ENCODE measurements at regions not wholly inside any gene's neighbourhood (a gene's known extent, or its start where the extent isn't known, plus 50 kb on each side); places are given as distances from the start of the nearest gene placed in this dataset.
A peak's percentile ranks its signal among the peaks of the same experiment; 100 is the strongest.

DNA sequence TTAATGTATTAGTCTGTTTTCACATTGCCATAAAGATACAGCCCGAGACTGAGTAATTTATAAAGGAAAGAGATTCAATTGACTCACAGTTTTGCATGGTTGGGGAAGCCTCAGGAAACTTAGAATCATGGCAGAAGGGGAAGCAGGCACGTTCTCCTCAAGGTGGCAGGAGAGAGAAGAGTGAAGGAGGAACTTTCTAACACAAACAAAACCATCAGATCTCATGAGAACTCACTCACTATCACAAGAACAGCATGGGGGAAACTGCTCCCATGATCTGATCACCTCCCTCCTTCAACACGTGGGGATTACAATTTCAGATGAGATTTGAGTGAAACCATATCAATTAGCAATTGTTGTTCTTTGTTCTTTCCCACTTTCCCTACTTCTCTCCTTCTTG, 689.0 kb upstream of the SLITRK1 start:
- no peak overlapping the region for H3K4me3 ChIP-seq
- H3K9ac ChIP-seq (ENCODE audit: control insufficient read depth, insufficient read depth, low read length) = no peak overlapping the region
- WGBS (ENCODE audit: insufficient coverage, insufficient replicate concordance, low lambda C conversion rate, missing lambda C conversion rate) = 0% methylated on average over 3 of the region's 3 CpGs
- ChIA-PET POLR2A (no interaction called here), RAD21 (ENCODE audit: unreplicated experiment) (no interaction called here), CTCF (no interaction called here), SMC1A (ENCODE audit: uncharacterized antibody, unreplicated experiment) (interaction anchor here (2.8 kb wide), 1 partner anchor 116 kb away, joined by 7 read pairs; no protein-coding TSS in a partner anchor)
- in situ Hi-C loops (cut with MboI) = no loop called here
- TF ChIP-seq ATF7 (IDR thresholded peaks at IDR 0.05; ENCODE audit: low read depth) = peak; percentile 42; the same call in 1 of the 2 replicates
- TF ChIP-seq RAD51 (IDR thresholded peaks at IDR 0.05) = peak; percentile 62
- TF ChIP-seq JUNB (IDR thresholded peaks at IDR 0.05) = no peak
- TF ChIP-seq IKZF2 (IDR thresholded peaks at IDR 0.05) = peak in 1 of 2 experiments; percentile 17; a peak in 2 of 4 replicates
- TF ChIP-seq, protein P1, sequence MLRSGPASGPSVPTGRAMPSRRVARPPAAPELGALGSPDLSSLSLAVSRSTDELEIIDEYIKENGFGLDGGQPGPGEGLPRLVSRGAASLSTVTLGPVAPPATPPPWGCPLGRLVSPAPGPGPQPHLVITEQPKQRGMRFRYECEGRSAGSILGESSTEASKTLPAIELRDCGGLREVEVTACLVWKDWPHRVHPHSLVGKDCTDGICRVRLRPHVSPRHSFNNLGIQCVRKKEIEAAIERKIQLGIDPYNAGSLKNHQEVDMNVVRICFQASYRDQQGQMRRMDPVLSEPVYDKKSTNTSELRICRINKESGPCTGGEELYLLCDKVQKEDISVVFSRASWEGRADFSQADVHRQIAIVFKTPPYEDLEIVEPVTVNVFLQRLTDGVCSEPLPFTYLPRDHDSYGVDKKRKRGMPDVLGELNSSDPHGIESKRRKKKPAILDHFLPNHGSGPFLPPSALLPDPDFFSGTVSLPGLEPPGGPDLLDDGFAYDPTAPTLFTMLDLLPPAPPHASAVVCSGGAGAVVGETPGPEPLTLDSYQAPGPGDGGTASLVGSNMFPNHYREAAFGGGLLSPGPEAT (IDR thresholded peaks at IDR 0.05; ENCODE audit: low read depth) = 0 out of 2 replicates have a peak, but pooled peaks have one; percentile 23
- H3K27ac ChIP-seq (ENCODE audit: control insufficient read depth, insufficient read depth) = no peak overlapping the region
- H3K9me3 ChIP-seq (replicated peaks; ENCODE audit: control insufficient read depth, insufficient read depth, low read length) = no peaks in the 10 kb centered on the region
- H2AFZ ChIP-seq (ENCODE audit: control insufficient read depth, low read depth, low read length) = no peak overlapping the region
- peak; percentile 34; the same call in 2 of the 3 replicates for ATAC-seq
- H3K4me2 ChIP-seq (ENCODE audit: control insufficient read depth, insufficient read depth) = no peak overlapping the region
- no peaks in the 10 kb centered on the region for H3K79me2 ChIP-seq (ENCODE audit: control insufficient read depth, insufficient read depth, low read length)
- H3K4me1 ChIP-seq (ENCODE audit: control insufficient read depth, insufficient read depth, low read length) = no peaks in the 10 kb centered on the region
- DNase-seq (ENCODE audit: low read depth, low spot score) = no peak
- no peaks in the 10 kb centered on the region for H3K36me3 ChIP-seq (ENCODE audit: control insufficient read depth in 2 of 2, insufficient read depth in 2 of 2, low read length in 1 of 2)
- no peak for FAIRE-seq
- intact Hi-C loops (cut with micrococcal nuclease; ENCODE audit: unreplicated experiment) = no loop called here
- no TSS peak for BruUV-seq (replicated peaks)
- no peaks in the 10 kb centered on the region for H4K20me1 ChIP-seq (ENCODE audit: control insufficient read depth, insufficient read depth)
- H3K27me3 ChIP-seq (replicated peaks in 1 of 2; ENCODE audit: control insufficient read depth in 2 of 2, insufficient read depth in 2 of 2, low read length in 1 of 2) = no peaks in the 10 kb centered on the region

- Histone ChIP-seq H3K27me3 (replicated peaks in 1 of 2; ENCODE audit: control insufficient read depth in 2 of 2, insufficient read depth in 2 of 2, low read length in 1 of 2) (no peaks in the 10 kb centered on the region), H3K9me3 (replicated peaks; ENCODE audit: control insufficient read depth, insufficient read depth, low read length) (no peaks in the 10 kb centered on the region), H3K9ac (ENCODE audit: control insufficient read depth, insufficient read depth, low read length) (no peak overlapping the region), H3K36me3 (ENCODE audit: control insufficient read depth in 2 of 2, insufficient read depth in 2 of 2, low read length in 1 of 2) (no peaks in the 10 kb centered on the region), H2AFZ (ENCODE audit: control insufficient read depth, low read depth, low read length) (no peak overlapping the region), H3K79me2 (ENCODE audit: control insufficient read depth, insufficient read depth, low read length) (no peaks in the 10 kb centered on the region), H4K20me1 (ENCODE audit: control insufficient read depth, insufficient read depth) (no peaks in the 10 kb centered on the region), H3K4me2 (ENCODE audit: control insufficient read depth, insufficient read depth) (no peak overlapping the region), H3K4me3 (no peak overlapping the region), H3K27ac (ENCODE audit: control insufficient read depth, insufficient read depth) (no peak overlapping the region), H3K4me1 (ENCODE audit: control insufficient read depth, insufficient read depth, low read length) (no peaks in the 10 kb centered on the region)
- SMC1A ChIA-PET (ENCODE audit: uncharacterized antibody, unreplicated experiment) = interaction anchor here (1.1 to 2.8 kb wide), 2 partner anchors 16 to 116 kb away, joined by 4 to 7 read pairs; no protein-coding TSS in a partner anchor
- intact Hi-C loops (cut with micrococcal nuclease; ENCODE audit: unreplicated experiment) (no loop called here), in situ Hi-C loops (cut with MboI) (no loop called here)
- CTCF ChIA-PET = no interaction called here
- no peak for DNase-seq (ENCODE audit: low read depth, low spot score)
- POLR2A ChIA-PET = no interaction called here
- no peak for ATAC-seq
- no TSS peak for BruUV-seq (replicated peaks)
- RAD21 ChIA-PET (ENCODE audit: unreplicated experiment) = no interaction called here
- peak; percentile 31 for FAIRE-seq
- no peak for TF ChIP-seq EGR1 (IDR thresholded peaks at IDR 0.05; ENCODE audit: borderline replicate concordance in 1 of 2, low read depth in 2 of 2, low read length in 2 of 2)
- TF ChIP-seq MEF2B (IDR thresholded peaks at IDR 0.05; ENCODE audit: partially characterized antibody, poor library complexity, severe bottlenecking) = no peak
- no peak for TF ChIP-seq FOXM1 (IDR thresholded peaks at IDR 0.05; ENCODE audit: low read depth, low read length)
- TF ChIP-seq, protein P2, sequence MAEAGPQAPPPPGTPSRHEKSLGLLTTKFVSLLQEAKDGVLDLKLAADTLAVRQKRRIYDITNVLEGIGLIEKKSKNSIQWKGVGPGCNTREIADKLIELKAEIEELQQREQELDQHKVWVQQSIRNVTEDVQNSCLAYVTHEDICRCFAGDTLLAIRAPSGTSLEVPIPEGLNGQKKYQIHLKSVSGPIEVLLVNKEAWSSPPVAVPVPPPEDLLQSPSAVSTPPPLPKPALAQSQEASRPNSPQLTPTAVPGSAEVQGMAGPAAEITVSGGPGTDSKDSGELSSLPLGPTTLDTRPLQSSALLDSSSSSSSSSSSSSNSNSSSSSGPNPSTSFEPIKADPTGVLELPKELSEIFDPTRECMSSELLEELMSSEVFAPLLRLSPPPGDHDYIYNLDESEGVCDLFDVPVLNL (IDR thresholded peaks at IDR 0.05; ENCODE audit: low read depth, low read length) = no peak
- no peak for TF ChIP-seq NR2C1 (IDR thresholded peaks at IDR 0.05)
- TF ChIP-seq YBX1 (IDR thresholded peaks at IDR 0.05) = no peak
- TF ChIP-seq HDAC6 (IDR thresholded peaks at IDR 0.05; ENCODE audit: unreplicated experiment) = no peak
- no peak for TF ChIP-seq ASH2L (IDR thresholded peaks at IDR 0.05; ENCODE audit: borderline replicate concordance, low read depth)
- TF ChIP-seq IRF4 (IDR thresholded peaks at IDR 0.05; ENCODE audit: low read depth, low read length) = no peak
- no peak for TF ChIP-seq CREB1 (IDR thresholded peaks at IDR 0.05; ENCODE audit: low read depth)
- WGBS (ENCODE audit: insufficient coverage, insufficient replicate concordance, low lambda C conversion rate, missing lambda C conversion rate) = 45% methylated on average over 2 of the region's 2 CpGs
Measured at GRCh38 chr13:84570831-84571230, 688.6 kb upstream of the SLITRK1 start.
